Natural killer cell (primary cell): ENCODE measurements at regions not wholly inside any gene's neighbourhood (a gene's known extent, or its start where the extent isn't known, plus 50 kb on each side); places are given as distances from the start of the nearest gene placed in this dataset.
A peak's percentile ranks its signal among the peaks of the same experiment; 100 is the strongest.

ENCODE experiments used
- ATAC-seq, 3 donors: fragments of 150-1000 bp in 2 of 3; fragments of 200-7000 bp in 1 of 3; cut with Tn5 transposase; 1 replicate in 1 of 3; 2 replicates in 2 of 3; pipeline ENCODE4 v1.10.0; 2021; ENCODE audit warnings: mild to moderate bottlenecking in 2 of 3, moderate library complexity in 2 of 3
- DNase-seq, 2 donors: peaks; one replicate each; pipeline versions ENCODE4 v3.0.0 to v3.0.0-alpha.2; 2013 to 2021; ENCODE audit warnings: mixed read lengths in 1 of 2
- H3K27ac ChIP-seq: one replicate; pipeline ENCODE4 v1.5.1; 2013; ENCODE audit warnings: mild to moderate bottlenecking, low read length
- H3K27me3 ChIP-seq: one replicate; pipeline ENCODE4 v1.6.1; 2013; ENCODE audit warnings: low read length; ENCODE audit not compliant: control insufficient read depth, insufficient read depth
- H3K36me3 ChIP-seq: one replicate; pipeline ENCODE4 v1.6.1; 2013; ENCODE audit warnings: low read length; ENCODE audit not compliant: control insufficient read depth, insufficient read depth
- H3K4me1 ChIP-seq: one replicate; pipeline ENCODE4 v1.6.1; 2013; ENCODE audit warnings: low read length; ENCODE audit not compliant: control insufficient read depth, insufficient read depth
- H3K4me3 ChIP-seq: one replicate; pipeline ENCODE4 v1.5.1; 2013; ENCODE audit warnings: low read length
- H3K9me3 ChIP-seq: one replicate; pipeline ENCODE4 v1.6.1; 2013; ENCODE audit warnings: low read length; ENCODE audit not compliant: control insufficient read depth, insufficient read depth
- H3K27ac Mint-ChIP-seq, 2 donors: one replicate each; pipeline ENCODE4 v1.8.0; 2022; ENCODE audit warnings: mild to moderate bottlenecking in 2 of 2, mixed read lengths in 2 of 2, moderate library complexity in 1 of 2
- H3K27me3 Mint-ChIP-seq, 2 donors: one replicate each; pipeline ENCODE4 v1.8.0; 2022; ENCODE audit warnings: low read depth in 2 of 2, mixed read lengths in 2 of 2
- H3K36me3 Mint-ChIP-seq: one replicate; pipeline ENCODE4 v1.8.0; 2022; ENCODE audit warnings: mixed read lengths
- H3K4me1 Mint-ChIP-seq, 2 donors: one replicate each; pipeline ENCODE4 v1.8.0; 2022; ENCODE audit warnings: mixed read lengths in 2 of 2
- H3K4me3 Mint-ChIP-seq: one replicate; pipeline ENCODE4 v1.8.0; 2022; ENCODE audit warnings: mild to moderate bottlenecking, moderate library complexity, mixed read lengths
- H3K9me3 Mint-ChIP-seq, 2 donors: one replicate each; pipeline ENCODE4 v1.8.0; 2022; ENCODE audit warnings: mixed read lengths in 2 of 2
- WGBS: methylation state at CpG from one replicate; pipeline ENCODE4 v1.1.7; 2013; ENCODE audit warnings: missing lambda C conversion rate; ENCODE audit not compliant: insufficient coverage; 5-methylcytosine and 5-hydroxymethylcytosine counted together
- intact Hi-C: fragments of 100-400 bp; cut with micrococcal nuclease; formaldehyde crosslinking; loops from one replicate; pipeline ENCODE4 v1.14.2; 2022
- TF ChIP-seq, protein P1 (sequence below): fragments of 200-600 bp; IDR thresholded peaks from one replicate; pipeline ENCODE4 v1.8.0; 2022; ENCODE audit warnings: antibody characterized with exemption

DNA sequence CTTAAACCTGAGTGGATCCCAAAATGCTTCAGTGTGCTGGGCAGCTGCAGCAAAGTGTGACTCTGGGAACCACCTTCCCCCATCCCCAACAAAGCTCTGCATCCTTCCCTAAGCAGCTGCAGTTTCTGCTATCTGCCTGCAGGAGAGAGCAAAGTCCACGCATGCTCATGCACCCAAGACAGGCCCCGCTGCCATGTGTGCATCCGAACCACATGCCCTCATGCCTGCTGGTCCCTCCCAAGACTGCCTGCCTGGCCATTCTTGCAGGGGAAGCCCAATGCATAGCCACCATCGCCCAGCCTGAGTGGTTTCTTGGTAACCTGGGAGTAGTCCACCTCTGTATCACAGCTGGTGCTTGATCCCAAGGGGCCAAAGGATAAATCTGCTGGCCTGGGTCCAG is 94.3 kb upstream of the OLIG3 start:
- Histone ChIP-seq H3K4me3 (no peak overlapping the region), H3K27ac (no peak overlapping the region), H3K36me3 (no peaks in the 10 kb centered on the region), H3K4me1 (peaks cover 15% of the 10 kb centered on the region), H3K27me3 (peaks cover 5% of the 10 kb centered on the region), H3K9me3 (no peaks in the 10 kb centered on the region)
- H3K36me3 Mint-ChIP-seq = peaks cover 13% of the 10 kb centered on the region
- ATAC-seq = no peak
- H3K27ac Mint-ChIP-seq = peak overlapping the region in 1 of 2 donors; percentile 50
- H3K27me3 Mint-ChIP-seq = peaks cover 36 to 43% of the 10 kb centered on the region in 2 donors
- no peak overlapping the region for H3K4me3 Mint-ChIP-seq
- DNase-seq = peak in 1 of 2 donors; percentile 6
- H3K4me1 Mint-ChIP-seq = peaks cover 18 to 22% of the 10 kb centered on the region in 2 donors
- peaks cover 5% of the 10 kb centered on the region in 2 donors for H3K9me3 Mint-ChIP-seq
- intact Hi-C loops = loop anchor here (5.0 kb wide), 1 partner anchor 316 kb away; no protein-coding TSS in a partner anchor
- TF ChIP-seq, protein P1, sequence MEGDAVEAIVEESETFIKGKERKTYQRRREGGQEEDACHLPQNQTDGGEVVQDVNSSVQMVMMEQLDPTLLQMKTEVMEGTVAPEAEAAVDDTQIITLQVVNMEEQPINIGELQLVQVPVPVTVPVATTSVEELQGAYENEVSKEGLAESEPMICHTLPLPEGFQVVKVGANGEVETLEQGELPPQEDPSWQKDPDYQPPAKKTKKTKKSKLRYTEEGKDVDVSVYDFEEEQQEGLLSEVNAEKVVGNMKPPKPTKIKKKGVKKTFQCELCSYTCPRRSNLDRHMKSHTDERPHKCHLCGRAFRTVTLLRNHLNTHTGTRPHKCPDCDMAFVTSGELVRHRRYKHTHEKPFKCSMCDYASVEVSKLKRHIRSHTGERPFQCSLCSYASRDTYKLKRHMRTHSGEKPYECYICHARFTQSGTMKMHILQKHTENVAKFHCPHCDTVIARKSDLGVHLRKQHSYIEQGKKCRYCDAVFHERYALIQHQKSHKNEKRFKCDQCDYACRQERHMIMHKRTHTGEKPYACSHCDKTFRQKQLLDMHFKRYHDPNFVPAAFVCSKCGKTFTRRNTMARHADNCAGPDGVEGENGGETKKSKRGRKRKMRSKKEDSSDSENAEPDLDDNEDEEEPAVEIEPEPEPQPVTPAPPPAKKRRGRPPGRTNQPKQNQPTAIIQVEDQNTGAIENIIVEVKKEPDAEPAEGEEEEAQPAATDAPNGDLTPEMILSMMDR = no peak
- 94% methylated on average over 4 of the region's 4 CpGs for WGBS

DNA sequence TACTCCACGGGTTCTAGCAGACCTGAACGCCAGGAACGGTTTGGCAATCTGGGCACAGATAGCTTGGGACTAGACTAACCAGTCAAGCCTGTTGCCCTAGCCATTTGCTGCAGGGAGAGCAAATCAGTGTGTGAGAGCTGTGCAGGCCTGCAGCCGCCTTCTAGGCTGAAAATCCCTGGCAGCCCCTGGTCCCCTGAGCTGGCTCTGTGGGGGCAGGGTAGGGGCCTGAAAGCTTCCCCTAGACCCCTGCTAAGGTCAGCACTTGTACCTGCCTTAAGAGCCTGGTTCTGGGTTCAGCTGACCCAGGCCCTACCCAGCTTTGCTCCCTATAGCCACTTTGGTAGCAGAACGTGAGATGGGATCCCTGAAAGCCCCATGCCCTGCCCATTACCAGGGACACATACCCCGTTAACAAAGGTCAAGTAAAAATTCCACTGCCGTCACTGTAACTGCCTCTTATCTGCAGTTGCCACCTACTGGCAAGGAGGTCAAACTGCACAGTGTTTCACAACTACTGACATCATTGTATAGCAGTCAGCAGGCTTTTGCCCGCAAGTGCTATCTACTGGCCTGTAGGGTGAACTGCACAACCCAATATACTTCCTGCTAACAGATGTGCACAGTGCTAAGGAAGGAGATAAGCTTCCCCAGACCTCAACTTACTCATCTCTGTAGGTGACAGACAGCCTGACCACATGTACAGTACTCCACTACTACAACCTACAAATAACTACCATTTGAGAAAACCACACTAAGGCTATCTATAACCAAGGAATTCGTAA is 95.1 kb upstream of the OLIG3 start:
- TF ChIP-seq, protein P1 = peak; percentile 76
- ATAC-seq (peak; percentile 98 to 99 (median 98)), DNase-seq (peak; percentile 30 to 81)
- Histone ChIP-seq H3K36me3 (no peaks in the 10 kb centered on the region), H3K4me1 (peaks cover 15% of the 10 kb centered on the region), H3K4me3 (no peak overlapping the region), H3K27ac (no peak overlapping the region), H3K27me3 (peaks cover 5% of the 10 kb centered on the region), H3K9me3 (no peaks in the 10 kb centered on the region)
- Mint-ChIP-seq H3K9me3 (peaks cover 5 to 7% of the 10 kb centered on the region in 2 donors), H3K4me1 (peaks cover 18 to 22% of the 10 kb centered on the region in 2 donors), H3K36me3 (peaks cover 13% of the 10 kb centered on the region), H3K4me3 (peak overlapping the region; percentile 35), H3K27ac (peak overlapping the region; percentile 50 to 53), H3K27me3 (peaks cover 38 to 51% of the 10 kb centered on the region in 2 donors)
- intact Hi-C loops = loop anchor here (5.0 kb wide), 1 partner anchor 317 kb away; no protein-coding TSS in a partner anchor
- WGBS = 59% methylated on average over 9 of the region's 9 CpGs

DNA sequence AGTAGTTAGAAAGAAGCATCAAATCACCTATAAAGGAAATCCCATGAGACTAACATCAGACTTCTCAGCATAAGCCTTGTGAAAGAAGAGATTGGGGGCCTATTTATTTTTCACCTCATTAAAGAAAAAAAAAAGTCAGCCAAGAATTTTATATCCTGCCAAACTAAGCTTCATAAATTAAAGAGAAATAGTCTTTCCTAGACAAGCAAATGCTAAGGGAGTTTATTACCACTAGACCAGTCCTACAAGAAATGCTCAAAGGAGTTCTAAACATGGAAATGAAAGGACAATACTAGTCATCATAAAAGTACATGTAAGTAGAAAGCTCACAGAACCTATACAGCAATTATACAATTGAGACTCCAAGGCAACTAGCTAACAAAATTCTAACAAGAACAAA is 96.5 kb upstream of the OLIG3 start:
- Histone ChIP-seq H3K9me3 (no peaks in the 10 kb centered on the region), H3K27ac (no peak overlapping the region), H3K27me3 (peaks cover 5% of the 10 kb centered on the region), H3K4me3 (no peak overlapping the region), H3K36me3 (no peaks in the 10 kb centered on the region), H3K4me1 (peaks cover 15% of the 10 kb centered on the region)
- Mint-ChIP-seq H3K27me3 (peaks cover 43 to 65% of the 10 kb centered on the region in 2 donors), H3K9me3 (peaks cover 5 to 10% of the 10 kb centered on the region in 2 donors), H3K4me1 (peaks cover 18 to 22% of the 10 kb centered on the region in 2 donors), H3K4me3 (no peak overlapping the region), H3K36me3 (peaks cover 16% of the 10 kb centered on the region), H3K27ac (no peak overlapping the region)
- intact Hi-C loops = no loop called here
- DNase-seq (no peak), ATAC-seq (no peak)
- TF ChIP-seq, protein P1 = no peak
